Activated CD4-positive, alpha-beta T cell treated with anti-CD3 and anti-CD28 coated beads for 24 hours (primary cell): ENCODE measurements at regions not wholly inside any gene's neighbourhood (a gene's known extent, or its start where the extent isn't known, plus 50 kb on each side); places are given as distances from the start of the nearest gene placed in this dataset.

Source experiments
- DNase-seq, 2 donors: peaks; one replicate each; pipeline ENCODE4 v3.0.0-alpha.2; 2020; ENCODE audit warnings: low read depth in 2 of 2

GRCh38 chr21:39124681-39125251 is 58.5 kb downstream of the PSMG1 start:
- DNase-seq, result no peak

DNA sequence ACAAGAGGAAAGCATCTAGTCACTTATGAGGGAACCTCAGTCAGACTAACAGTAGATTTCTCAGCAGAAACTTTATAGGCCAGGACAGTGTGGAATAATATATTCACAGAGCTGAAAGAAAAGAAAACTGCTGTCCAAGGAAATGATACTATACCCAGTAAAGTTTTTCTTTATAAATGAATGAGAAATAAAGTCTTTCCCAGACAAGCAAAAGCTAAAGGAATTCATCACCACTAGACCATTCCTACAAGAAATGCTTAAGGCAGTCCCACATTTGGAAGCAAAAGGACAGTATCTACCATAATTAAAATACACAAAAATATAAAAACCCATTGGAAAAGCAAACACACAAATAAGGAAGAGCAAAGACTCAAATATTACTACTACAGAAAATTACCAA is 59.9 kb downstream of the PSMG1 start:
- DNase-seq, result no peak

GRCh38 chr21:39121600-39122355 is 61.5 kb downstream of the PSMG1 start:
- DNase-seq, result no peak

- DNase-seq, result no peak
Observed at GRCh38 chr21:39120876-39121599, 62.2 kb downstream of the PSMG1 start.

- DNase-seq, result no peak
Observed at GRCh38 chr21:39119891-39120290, 63.4 kb downstream of the PSMG1 start.

- DNase-seq, result no peak
Observed at GRCh38 chr21:39118604-39119215, 64.5 kb downstream of the PSMG1 start.

GRCh38 chr21:39118061-39118460 is 65.2 kb downstream of the PSMG1 start:
- no peak for DNase-seq

GRCh38 chr21:39117440-39117970 is 65.7 kb downstream of the PSMG1 start:
- DNase-seq, result no peak

DNA sequence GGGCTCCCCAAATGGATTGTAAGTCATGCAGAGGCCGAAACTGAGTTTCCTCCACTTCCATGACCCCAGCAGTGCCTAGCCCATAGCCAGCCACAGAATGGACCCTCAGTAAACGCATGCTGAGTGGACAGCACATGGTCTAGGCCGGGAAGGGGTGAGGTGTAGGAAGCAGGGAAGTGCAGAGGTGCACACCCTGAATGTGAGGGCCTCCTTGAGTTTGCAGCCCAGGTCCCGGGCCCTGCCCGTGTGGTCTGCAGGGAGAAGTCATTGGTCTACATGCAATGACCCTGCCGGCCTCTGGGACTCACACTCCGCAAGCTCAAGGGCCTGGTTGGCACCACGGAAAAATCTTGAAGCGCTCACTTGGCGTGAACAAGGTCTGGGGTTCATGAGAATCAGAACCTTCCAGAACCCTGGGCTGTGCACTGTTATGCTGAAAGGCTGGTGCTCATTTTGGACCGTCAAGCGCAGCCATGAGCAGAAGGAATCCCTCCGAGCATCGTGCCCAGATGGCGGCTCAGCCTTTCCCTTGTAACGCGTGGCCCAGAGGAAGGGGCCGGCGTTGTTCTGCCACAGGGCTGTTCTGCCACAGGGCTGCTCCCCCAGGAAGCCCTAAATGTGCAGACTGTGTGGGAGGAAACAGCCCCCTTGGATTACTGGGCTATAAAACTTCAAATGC is 66.4 kb downstream of the PSMG1 start:
- DNase-seq, result no peak

- DNase-seq, result no peak
Observed at GRCh38 chr21:39115576-39116235, 67.5 kb downstream of the PSMG1 start.

GRCh38 chr21:39114871-39115575 is 68.2 kb downstream of the PSMG1 start:
- no peak for DNase-seq

GRCh38 chr21:39111931-39112550 is 71.2 kb downstream of the PSMG1 start:
- no peak for DNase-seq

GRCh38 chr21:39110431-39110830 is 72.8 kb downstream of the PSMG1 start:
- DNase-seq, result no peak

DNA sequence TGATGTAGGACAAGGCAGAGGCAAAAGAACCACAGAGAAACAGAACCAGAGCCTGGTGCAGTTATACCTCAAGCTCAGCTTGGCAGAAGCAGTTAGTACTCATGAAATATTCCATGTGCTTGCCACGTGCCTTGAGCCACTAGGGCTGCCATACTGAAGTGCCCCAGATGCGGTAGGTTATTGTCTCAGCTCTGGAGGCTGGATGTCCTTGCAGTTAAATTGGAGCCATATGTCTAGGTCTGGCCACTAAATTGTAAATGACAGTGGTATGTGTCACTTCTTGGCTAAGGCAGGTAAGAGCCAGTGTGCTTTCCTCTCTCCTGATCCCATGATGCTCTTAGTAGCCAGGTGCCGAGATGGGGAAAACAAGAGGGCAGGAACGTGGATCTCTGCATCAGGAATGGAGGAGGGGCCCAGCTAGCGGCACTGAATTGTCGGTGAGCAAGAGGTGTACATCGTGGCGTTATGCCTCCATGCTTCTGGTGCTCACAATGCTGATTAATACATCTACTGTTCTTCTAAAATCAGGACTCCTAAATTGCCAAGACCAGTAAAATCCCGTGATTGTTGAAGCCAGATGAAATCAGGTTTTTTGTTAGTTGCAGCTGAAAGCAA is 73.5 kb downstream of the PSMG1 start:
- no peak for DNase-seq

- no peak for DNase-seq
Observed at GRCh38 chr21:39109163-39109530, 74.1 kb downstream of the PSMG1 start.

DNA sequence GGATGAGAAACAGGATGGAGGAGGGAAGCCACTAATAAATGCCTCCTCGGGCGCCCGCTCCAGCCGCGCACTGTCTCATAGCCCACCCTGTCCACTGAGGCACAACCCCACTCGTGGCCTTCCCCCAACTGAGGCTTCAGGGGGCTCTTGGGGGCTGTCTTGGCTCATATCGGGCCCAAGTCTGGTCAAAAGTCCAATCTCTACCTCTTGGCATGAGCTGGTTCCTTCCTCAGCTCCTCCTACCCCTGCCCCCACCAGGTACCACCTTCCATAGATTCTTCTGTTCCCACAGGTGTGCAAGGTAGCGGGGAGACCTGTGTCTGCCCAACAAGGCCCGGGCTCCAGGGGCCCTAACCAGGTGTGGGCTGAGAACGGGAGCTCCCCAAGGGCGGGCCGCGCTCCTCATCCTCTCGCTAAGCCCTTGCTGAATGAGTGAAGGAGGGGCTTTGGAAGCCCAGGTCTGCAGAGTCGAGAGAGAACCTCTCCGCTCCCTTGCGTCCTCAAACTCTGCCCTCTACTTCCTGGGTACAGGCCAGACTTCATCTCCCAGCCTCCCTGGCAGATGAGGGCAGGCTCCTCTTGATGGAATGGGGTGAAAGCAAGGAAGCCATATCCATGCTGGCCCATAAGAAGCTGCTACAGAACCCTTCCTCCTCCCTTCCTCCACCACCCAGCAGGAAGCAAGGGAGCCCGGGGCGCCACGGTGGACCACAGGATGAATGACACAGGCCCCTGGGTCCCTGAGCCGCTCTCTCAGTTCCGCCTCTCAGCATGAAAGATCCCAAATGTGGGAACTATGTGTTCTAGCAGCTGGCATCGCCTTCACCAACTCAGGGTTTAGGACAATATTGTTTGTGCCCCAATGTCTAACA is 74.7 kb downstream of the PSMG1 start:
- no peak for DNase-seq

DNA sequence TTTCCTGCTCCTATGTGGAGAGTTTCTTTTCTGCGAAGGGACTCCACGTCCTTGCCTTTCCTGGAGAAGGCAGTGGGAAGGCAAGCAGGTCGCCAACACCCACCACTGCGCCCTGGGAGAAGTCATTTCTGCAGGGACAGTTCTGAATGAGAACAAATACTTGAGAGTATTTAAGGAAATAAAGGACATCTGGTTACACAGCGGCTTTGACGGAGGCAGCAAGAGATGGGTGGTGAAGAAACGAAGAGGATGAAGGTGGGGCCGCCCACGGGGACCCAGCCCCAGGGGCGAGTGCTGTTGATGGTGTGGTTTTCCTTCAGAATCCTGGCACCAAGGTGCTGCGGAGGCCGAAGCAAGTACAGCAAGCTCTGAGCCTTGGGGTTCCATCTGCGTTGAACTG is 75.5 kb downstream of the PSMG1 start:
- DNase-seq, result no peak

GRCh38 chr21:39106881-39107462 is 76.3 kb downstream of the PSMG1 start:
- DNase-seq, result no peak
